GM18858 (cell line): ENCODE measurements at regions not wholly inside any gene's neighbourhood (a gene's known extent, or its start where the extent isn't known, plus 50 kb on each side); places are given as distances from the start of the nearest gene placed in this dataset.
"Not testable (repeated sequence)": the region's sequence is repeated elsewhere in the genome, so short reads cannot be mapped to it uniquely, and the experiment has no call there.

ENCODE experiments used
- ATAC-seq: cut with Tn5 transposase; IDR thresholded peaks from one replicate; pipeline ENCODE4 v1.9.1; 2021; ENCODE audit not compliant: unreplicated experiment

DNA sequence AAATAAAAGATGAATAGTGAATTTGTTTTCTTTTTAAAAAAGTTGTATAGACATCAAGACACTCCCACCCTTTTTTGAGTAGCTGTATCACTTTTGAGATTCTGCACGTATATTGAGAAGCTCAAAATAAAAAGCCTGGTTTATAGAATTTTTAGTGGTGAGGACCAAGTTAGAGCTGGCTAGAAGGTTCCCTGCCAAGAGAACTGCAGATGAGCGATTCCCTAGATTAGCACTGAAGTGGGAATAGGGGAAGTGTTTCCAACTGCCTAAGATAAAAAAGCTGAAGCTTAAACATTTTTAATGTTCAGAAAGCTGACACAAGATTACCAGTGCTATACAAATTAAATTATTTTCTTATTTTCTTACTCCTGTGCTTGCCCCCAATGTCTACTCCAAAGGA is 135.7 kb upstream of the TMEM229A start:
- no peak for ATAC-seq

GRCh38 chr7:124162667-124163066 is 129.8 kb upstream of the TMEM229A start:
- ATAC-seq: no peak

DNA sequence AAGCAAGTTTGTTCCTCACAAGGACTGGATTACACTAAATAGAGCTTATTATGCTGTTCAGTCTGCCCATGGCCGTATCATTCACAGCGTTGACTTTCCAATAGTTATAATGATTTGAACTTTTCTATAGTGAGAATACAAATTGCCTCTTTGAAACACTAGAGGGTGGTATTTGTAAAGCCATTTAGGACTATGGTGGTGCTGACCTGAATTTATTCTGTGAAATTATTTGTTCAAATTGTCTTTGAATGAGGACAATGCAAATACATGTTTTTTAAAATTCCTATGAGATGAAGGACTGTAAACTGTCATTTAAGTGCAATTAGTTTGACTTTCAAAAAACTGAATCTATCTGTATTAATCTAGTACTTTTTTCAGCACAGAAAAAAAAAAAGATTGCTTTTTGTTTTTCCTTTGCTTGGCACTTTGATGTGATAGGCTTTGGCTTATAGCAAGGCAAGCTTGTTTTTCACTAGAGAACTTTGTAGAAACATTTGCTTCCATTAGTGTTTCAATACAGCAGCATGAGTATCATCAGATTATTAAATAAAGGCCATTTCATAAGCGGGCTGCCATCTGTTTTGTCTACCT is 122.7 kb upstream of the TMEM229A start:
- peak; percentile 68 for ATAC-seq

DNA sequence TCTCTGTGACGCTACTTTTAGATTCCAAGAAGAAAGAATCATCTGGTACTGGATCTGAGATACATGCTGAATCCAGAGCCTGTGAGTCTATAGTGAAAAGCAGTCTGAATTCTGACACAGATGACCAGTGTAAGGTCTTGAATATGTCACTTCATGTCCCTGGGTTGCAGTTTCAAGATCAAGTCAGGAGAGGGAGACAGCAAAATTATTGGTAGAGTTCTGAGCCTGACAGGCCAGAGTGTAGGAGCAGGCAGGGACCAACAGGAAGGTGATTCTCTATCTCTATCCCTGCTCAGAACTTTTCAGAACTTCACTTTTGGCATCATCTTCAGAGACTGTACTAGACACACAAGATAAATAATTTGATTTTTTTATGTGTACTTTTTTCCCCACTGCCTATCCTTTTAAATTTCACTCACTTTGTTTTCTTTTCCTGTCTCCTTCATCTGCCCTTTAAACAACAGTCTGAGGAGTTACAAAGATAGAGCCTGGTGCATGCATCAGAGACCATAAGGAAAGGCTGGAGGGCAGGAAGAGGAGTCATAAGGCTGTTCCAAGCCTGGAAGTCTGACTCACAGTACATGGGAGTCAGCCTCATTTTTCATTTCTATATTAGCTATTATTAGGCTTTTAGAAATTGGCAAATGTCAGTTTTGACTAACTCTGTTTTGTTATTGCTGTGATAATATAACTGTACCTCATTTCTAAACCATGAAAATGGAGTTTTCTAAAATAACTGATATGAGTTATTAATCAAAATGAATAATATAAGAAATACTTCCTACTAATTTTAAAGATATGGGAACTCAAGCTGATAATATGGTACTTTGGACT is 120.2 kb upstream of the TMEM229A start:
- peak; percentile 43 for ATAC-seq

DNA sequence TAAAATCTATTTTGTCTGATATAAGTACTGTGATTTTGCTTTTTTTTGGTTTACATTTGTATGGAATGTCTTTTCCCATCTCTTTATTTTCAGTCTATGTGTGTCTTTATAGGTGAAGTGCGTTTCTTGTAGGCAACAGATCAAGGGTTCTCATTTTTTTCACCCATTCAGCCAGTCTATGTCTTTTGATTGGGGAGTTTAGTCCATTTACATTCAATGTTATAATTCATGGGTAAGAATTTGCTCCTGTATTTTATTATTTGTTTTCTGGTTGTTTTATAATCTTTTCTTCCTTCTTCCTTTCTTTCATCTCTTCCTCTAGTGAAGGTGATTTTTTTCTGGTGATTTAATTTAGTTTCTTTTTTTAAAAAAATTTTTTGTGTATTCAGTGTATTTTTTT is 104.8 kb upstream of the TMEM229A start:
- no peak for ATAC-seq

GRCh38 chr7:124124201-124124600 is 91.3 kb upstream of the TMEM229A start:
- ATAC-seq: no peak

DNA sequence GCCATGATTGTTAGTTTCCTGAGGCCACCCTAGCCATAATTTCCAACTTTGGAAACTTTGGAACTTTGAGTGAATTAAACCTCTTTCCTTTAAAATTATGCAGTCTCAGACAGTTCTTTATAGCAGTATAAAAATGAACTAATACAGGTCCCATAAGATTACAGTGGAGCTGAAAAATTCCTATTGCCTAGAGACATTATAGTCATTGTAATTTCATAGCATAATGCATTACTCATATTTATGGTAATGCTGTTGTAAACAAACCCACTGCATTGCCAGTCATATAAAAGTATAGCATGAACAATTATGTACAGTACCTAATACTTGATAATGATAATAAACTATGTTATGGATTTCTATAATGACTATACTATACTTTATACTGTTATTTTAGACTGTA is 88.0 kb upstream of the TMEM229A start:
- no peak for ATAC-seq

GRCh38 chr7:124113045-124113444 is 80.2 kb upstream of the TMEM229A start:
- no peak for ATAC-seq

DNA sequence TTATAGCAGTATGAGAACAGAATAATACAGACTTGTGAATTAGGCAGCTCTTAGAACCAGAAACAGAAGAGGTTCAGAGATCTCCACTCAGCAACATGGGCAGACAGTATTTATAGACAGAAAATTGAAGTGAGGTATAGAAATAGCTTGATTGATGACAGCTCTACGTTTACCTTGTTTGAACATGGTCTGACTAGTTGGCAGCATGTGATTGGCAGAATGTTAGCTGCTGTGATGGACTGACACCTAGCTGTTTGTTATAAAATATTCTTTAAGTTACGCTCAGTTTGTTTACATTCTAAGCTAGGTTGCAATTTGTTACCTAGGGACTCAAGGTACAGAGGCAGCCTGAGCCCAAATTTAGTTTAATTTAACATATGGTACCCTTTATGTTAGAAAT is 73.7 kb upstream of the TMEM229A start:
- ATAC-seq: no peak

- no peak for ATAC-seq
Measured at GRCh38 chr7:124101173-124101768, 68.4 kb upstream of the TMEM229A start.

DNA sequence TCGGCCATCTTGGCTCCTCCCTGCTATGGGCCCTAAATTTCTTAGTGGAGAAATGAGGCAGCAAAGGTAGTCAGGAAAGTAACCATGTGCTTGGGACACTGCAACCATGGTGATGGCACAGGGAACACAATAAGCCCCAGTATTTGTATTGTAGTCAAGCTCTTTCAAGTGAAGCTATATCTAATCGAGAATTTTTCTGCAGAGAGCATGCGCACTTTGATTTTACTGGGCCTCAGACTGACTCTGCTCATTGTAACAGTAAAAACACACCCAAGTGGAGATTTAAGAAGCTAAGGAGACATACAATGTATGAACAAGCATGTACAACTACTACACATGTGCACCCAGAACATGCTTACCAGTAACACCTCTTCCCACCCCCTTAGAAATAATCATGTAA is 67.3 kb upstream of the TMEM229A start:
- ATAC-seq: no peak

GRCh38 chr7:124099585-124099984 is 66.7 kb upstream of the TMEM229A start:
- not testable (repeated sequence) for ATAC-seq

DNA sequence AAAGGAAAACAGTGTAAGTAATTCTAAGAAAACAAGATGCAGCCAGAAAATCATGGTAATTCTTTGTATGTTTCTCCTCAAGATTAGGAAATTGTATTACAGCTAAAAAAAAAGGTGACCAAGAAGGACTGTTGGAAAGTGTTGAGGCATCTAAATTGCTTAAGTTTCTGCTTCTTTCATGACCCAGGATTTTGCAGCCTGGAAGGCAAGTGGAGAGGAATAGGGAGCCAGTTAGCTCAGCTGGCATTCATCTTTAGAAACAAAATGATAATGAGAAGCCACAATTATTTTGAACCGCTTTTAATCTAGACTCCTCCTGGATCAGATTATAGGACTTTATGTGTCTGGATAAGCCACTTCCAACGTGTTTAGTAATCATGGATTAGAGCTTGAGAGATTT is 56.8 kb upstream of the TMEM229A start:
- no peak for ATAC-seq

DNA sequence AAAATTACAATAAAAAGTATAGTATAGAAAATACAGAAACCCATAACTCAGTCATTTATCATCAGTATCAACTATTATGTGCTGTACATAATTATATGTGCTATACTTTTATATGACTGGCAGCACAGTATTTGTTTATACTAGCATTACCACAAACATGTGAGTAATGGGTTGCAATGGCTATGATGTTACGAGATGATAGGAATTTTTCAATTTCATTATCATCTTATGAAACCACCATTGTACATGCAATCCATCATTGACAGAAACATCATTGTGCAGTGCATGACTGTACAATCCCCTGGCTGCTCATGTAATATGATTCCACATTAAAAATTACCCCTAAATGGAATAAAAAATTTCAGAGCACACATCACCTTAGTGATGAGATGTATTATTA is 55.7 kb upstream of the TMEM229A start:
- ATAC-seq: no peak

DNA sequence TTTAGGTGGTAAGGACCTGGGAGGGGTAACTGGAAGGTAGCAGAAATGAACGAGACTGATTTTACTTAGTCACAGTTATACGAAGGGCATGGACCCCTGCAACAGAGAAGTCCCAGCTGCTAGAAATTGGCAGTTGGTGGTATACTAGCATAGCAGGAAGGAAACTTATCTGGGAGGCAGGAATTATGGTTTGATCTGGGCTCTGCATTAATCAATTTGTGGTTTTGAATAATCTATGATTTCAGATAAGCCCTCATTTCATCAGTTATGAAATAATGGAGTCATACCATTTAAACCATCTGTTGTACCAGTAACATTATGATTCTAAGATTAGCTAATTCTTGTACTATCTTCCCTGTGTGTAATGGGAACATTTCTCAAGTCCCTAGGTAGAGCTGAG is 54.0 kb upstream of the TMEM229A start:
- ATAC-seq: no peak

DNA sequence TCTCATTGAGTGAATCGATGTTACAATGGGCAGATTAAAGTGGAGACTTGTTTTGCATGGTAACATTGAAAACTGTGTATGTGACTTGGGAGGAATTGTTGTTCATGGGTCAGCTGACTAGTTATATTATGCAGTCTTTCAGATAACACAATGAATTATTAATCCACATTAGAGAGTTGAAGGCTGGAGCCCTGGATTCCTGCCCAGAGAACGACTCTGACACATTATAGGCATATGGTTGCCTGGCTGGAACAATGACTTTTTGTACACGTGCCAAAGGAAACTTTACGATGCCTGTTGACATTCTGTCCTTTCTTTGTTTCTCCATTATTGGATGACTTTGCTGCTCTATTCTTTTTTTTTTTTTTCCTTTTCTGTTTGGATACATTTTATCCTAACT is 52.3 kb upstream of the TMEM229A start:
- ATAC-seq: no peak

GRCh38 chr7:124084024-124084423 is 51.2 kb upstream of the TMEM229A start:
- no peak for ATAC-seq
